B cell (primary cell): ENCODE measurements at regions not wholly inside any gene's neighbourhood (a gene's known extent, or its start where the extent isn't known, plus 50 kb on each side); places are given as distances from the start of the nearest gene placed in this dataset.

Experiments
- CTCF ChIP-seq: fragments of 200-600 bp; IDR thresholded peaks from one replicate; pipeline ENCODE4 v1.8.0; 2022; ENCODE audit warnings: antibody characterized with exemption, mild to moderate bottlenecking
- EZH2 ChIP-seq: IDR thresholded peaks from 2 replicates; pipeline ENCODE4 v1.6.1; 2012; ENCODE audit warnings: borderline replicate concordance, low read depth, mild to moderate bottlenecking, moderate library complexity, low read length; ENCODE audit not compliant: insufficient read depth, poor library complexity, severe bottlenecking

- no peak for TF ChIP-seq CTCF
- TF ChIP-seq EZH2 = no peak
Observed at GRCh38 chr6:99768166-99768565, 161.5 kb downstream of the PRDM13 start.
